HCT116 (cell line): ENCODE measurements at regions not wholly inside any gene's neighbourhood (a gene's known extent, or its start where the extent isn't known, plus 50 kb on each side); places are given as distances from the start of the nearest gene placed in this dataset.

ENCODE experiments used
- ATAC-seq: fragments of 200-7000 bp; cut with Tn5 transposase; 2 replicates; pipeline ENCODE4 v1.9.1; 2020; ENCODE audit warnings: mild to moderate bottlenecking, moderate library complexity
- BruUV-seq: library from RNA; stranded (reverse); fragments of 400-500 nt; replicated peaks from 2 replicates; lab custom pipeline; 2021; lab: Mats Ljungman, UMichigan
- CTCF ChIA-PET: fragments of 300-600 bp; sonication (Branson Sonifier 250); formaldehyde crosslinking; loops from one replicate; lab custom pipeline; 2021; ENCODE audit warnings: antibody characterized with exemption; lab: Charles Lee
- POLR2A ChIA-PET: fragments of 300-600, 350-600 bp; sonication (Branson Sonifier 250); formaldehyde crosslinking; loops from one replicate; lab custom pipeline; 2021; ENCODE audit warnings: antibody characterized with exemption; lab: Charles Lee
- RAD21 ChIA-PET, 2 experiments: fragments of 300-600 bp; sonication (Branson Sonifier 250); formaldehyde crosslinking; loops; one replicate each; lab custom pipeline; 2023; ENCODE audit warnings: low total read pairs in 2 of 2; ENCODE audit not compliant: uncharacterized antibody in 2 of 2, unreplicated experiment in 2 of 2, low non-redundant PET in 1 of 2; lab: Charles Lee
- DNase-seq: peaks from one replicate; pipeline ENCODE4 v3.0.0-alpha.2; 2010; ENCODE audit warnings: low read depth, low spot score
- H2AFZ ChIP-seq: fragments of 200-600 bp; shearing (Covaris generic), sonication (generic); 2 replicates; pipeline ENCODE4 v1.6.1; 2017; ENCODE audit warnings: low read depth, mixed run types, mixed read lengths, antibody characterized with exemption, low read length; ENCODE audit not compliant: poor library complexity, severe bottlenecking
- H3K27ac ChIP-seq: 2 replicates; pipeline ENCODE4 v1.5.1; 2012; ENCODE audit warnings: low read depth, low read length
- H3K27me3 ChIP-seq: fragments of 200-600 bp; sonication (generic); 2 replicates; pipeline ENCODE4 v1.6.1; 2016; ENCODE audit warnings: mixed run types, low read length, mixed read lengths; ENCODE audit not compliant: insufficient read depth
- H3K36me3 ChIP-seq, 2 experiments: fragments of 200-500 bp in 1 of 2; fragments of 200-600 bp in 1 of 2; sonication (Bioruptor generic) in 1 of 2; sonication (generic) in 1 of 2; 2 replicates each; pipeline versions ENCODE4 v1.5.1 to v1.6.1; 2014 to 2016; ENCODE audit warnings: low read length in 2 of 2, inconsistent platforms in 1 of 2, mixed read lengths in 1 of 2, mixed run types in 1 of 2; ENCODE audit not compliant: insufficient read depth in 2 of 2, control insufficient read depth in 1 of 2
- H3K4me1 ChIP-seq, 2 experiments: fragments of 200-600 bp in 1 of 2; sonication (generic) in 1 of 2; 2 replicates each; pipeline versions ENCODE4 v1.5.1 to v1.6.1; 2012 to 2017; ENCODE audit warnings: low read length in 2 of 2, inconsistent platforms in 1 of 2, mild to moderate bottlenecking in 1 of 2, mixed read lengths in 1 of 2, mixed run types in 1 of 2, moderate library complexity in 1 of 2; ENCODE audit not compliant: insufficient read depth in 2 of 2, control insufficient read depth in 1 of 2
- H3K4me2 ChIP-seq: fragments of 200-600 bp; sonication (generic); 2 replicates; pipeline ENCODE4 v1.6.1; 2017; ENCODE audit warnings: mixed run types, low read length, mixed read lengths
- H3K4me3 ChIP-seq, 2 experiments: fragments of 200-600 bp in 1 of 2; sonication (generic) in 1 of 2; replicated peaks in 1 of 2; 2 replicates each; pipeline ENCODE4 v1.5.1; 2011 to 2016; ENCODE audit warnings: low read length in 2 of 2, control low read depth in 1 of 2, low read depth in 1 of 2, mild to moderate bottlenecking in 1 of 2, mixed read lengths in 1 of 2, mixed run types in 1 of 2
- H3K79me2 ChIP-seq: fragments of 200-600 bp; sonication (generic); 2 replicates; pipeline ENCODE4 v1.6.1; 2017; ENCODE audit warnings: mild to moderate bottlenecking, mixed run types, low read length, moderate library complexity, mixed read lengths; ENCODE audit not compliant: insufficient read depth
- H3K9ac ChIP-seq: fragments of 200-600 bp; sonication (generic); 2 replicates; pipeline ENCODE4 v1.6.1; 2016; ENCODE audit warnings: low read length, mixed read lengths
- H3K9me2 ChIP-seq: fragments of 200-600 bp; sonication (generic), shearing (Covaris generic); 2 replicates; pipeline ENCODE4 v1.6.1; 2017; ENCODE audit warnings: mixed run types, mild to moderate bottlenecking, moderate library complexity; ENCODE audit not compliant: insufficient read depth
- H3K9me3 ChIP-seq, 2 experiments: fragments of 200-500 bp in 1 of 2; fragments of 200-600 bp in 1 of 2; sonication (Bioruptor generic) in 1 of 2; sonication (generic) in 1 of 2; 2 replicates each; pipeline ENCODE4 v1.6.1; 2014 to 2017; ENCODE audit warnings: low read length in 2 of 2, mixed read lengths in 2 of 2, inconsistent platforms in 1 of 2, low read depth in 1 of 2, mild to moderate bottlenecking in 1 of 2, mixed run types in 1 of 2, moderate library complexity in 1 of 2; ENCODE audit not compliant: control insufficient read depth in 1 of 2, insufficient read depth in 1 of 2
- H4K20me1 ChIP-seq: fragments of 200-600 bp; sonication (generic), shearing (Covaris generic); 2 replicates; pipeline ENCODE4 v1.6.1; 2017; ENCODE audit warnings: mixed run types, mild to moderate bottlenecking, moderate library complexity; ENCODE audit not compliant: insufficient read depth
- ELF1 ChIP-seq: IDR thresholded peaks from 2 replicates; pipeline ENCODE4 v1.6.1; 2012; ENCODE audit warnings: low read depth, borderline replicate concordance
- EZH2phosphoT487 ChIP-seq: fragments of 200-600 bp; IDR thresholded peaks from 2 replicates; pipeline ENCODE4 v1.6.1; 2018; ENCODE audit warnings: antibody characterized with exemption, borderline replicate concordance
- MAX ChIP-seq: IDR thresholded peaks from 2 replicates; pipeline ENCODE4 v1.6.1; 2012
- POLR2A ChIP-seq: IDR thresholded peaks from 2 replicates; pipeline ENCODE4 v1.7.0; 2011; ENCODE audit warnings: borderline replicate concordance; ENCODE audit not compliant: insufficient read depth, insufficient read length; ENCODE audit errors: extremely low read depth
- SRF ChIP-seq: IDR thresholded peaks from 2 replicates; pipeline ENCODE4 v1.6.1; 2012; ENCODE audit warnings: low read depth
- TCF7L2 ChIP-seq: IDR thresholded peaks from 2 replicates; pipeline ENCODE4 v1.7.0; 2011; ENCODE audit warnings: borderline replicate concordance, inconsistent platforms; ENCODE audit not compliant: insufficient read depth, insufficient read length; ENCODE audit errors: extremely low read depth
- YY1 ChIP-seq: IDR thresholded peaks from 2 replicates; pipeline ENCODE4 v1.6.1; 2011; ENCODE audit warnings: low read length, low read depth, moderate library complexity, mild to moderate bottlenecking; ENCODE audit not compliant: insufficient replicate concordance; ENCODE audit errors: extremely low read depth
- intact Hi-C: fragments of 100-400 bp; cut with micrococcal nuclease; formaldehyde crosslinking; loops from 2 replicates; pipeline ENCODE4 v1.10.0; 2022
- TF ChIP-seq, protein P1 (sequence below): IDR thresholded peaks from 2 replicates; pipeline ENCODE4 v1.6.1; 2011; ENCODE audit warnings: mild to moderate bottlenecking, low read length, moderate library complexity; ENCODE audit not compliant: insufficient replicate concordance; ENCODE audit errors: extremely low read depth
- TF ChIP-seq, protein P2 (sequence below): IDR thresholded peaks from 2 replicates; pipeline ENCODE4 v1.6.1; 2012
- TF ChIP-seq, protein P3 (sequence below): IDR thresholded peaks from 2 replicates; pipeline ENCODE4 v1.6.1; 2012; ENCODE audit warnings: low read depth

GRCh38 chrX:78527263-78527662 is 131.9 kb downstream of the RTL3 start:
- intact Hi-C loops: no loop called here
- RAD21 ChIA-PET: no interaction called here
- no peaks in the 10 kb centered on the region for H3K36me3 ChIP-seq
- BruUV-seq: no TSS peak
- no peaks in the 10 kb centered on the region for H3K9me3 ChIP-seq
- H2AFZ ChIP-seq: no peak overlapping the region
- H3K79me2 ChIP-seq: no peaks in the 10 kb centered on the region
- TF ChIP-seq, protein P1, sequence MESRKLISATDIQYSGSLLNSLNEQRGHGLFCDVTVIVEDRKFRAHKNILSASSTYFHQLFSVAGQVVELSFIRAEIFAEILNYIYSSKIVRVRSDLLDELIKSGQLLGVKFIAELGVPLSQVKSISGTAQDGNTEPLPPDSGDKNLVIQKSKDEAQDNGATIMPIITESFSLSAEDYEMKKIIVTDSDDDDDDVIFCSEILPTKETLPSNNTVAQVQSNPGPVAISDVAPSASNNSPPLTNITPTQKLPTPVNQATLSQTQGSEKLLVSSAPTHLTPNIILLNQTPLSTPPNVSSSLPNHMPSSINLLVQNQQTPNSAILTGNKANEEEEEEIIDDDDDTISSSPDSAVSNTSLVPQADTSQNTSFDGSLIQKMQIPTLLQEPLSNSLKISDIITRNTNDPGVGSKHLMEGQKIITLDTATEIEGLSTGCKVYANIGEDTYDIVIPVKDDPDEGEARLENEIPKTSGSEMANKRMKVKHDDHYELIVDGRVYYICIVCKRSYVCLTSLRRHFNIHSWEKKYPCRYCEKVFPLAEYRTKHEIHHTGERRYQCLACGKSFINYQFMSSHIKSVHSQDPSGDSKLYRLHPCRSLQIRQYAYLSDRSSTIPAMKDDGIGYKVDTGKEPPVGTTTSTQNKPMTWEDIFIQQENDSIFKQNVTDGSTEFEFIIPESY: no peak
- no peak for TF ChIP-seq MAX
- no peak for TF ChIP-seq SRF
- TF ChIP-seq, protein P2, sequence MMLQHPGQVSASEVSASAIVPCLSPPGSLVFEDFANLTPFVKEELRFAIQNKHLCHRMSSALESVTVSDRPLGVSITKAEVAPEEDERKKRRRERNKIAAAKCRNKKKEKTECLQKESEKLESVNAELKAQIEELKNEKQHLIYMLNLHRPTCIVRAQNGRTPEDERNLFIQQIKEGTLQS: no peak
- TF ChIP-seq EZH2phosphoT487: no peak
- TF ChIP-seq, protein P3, sequence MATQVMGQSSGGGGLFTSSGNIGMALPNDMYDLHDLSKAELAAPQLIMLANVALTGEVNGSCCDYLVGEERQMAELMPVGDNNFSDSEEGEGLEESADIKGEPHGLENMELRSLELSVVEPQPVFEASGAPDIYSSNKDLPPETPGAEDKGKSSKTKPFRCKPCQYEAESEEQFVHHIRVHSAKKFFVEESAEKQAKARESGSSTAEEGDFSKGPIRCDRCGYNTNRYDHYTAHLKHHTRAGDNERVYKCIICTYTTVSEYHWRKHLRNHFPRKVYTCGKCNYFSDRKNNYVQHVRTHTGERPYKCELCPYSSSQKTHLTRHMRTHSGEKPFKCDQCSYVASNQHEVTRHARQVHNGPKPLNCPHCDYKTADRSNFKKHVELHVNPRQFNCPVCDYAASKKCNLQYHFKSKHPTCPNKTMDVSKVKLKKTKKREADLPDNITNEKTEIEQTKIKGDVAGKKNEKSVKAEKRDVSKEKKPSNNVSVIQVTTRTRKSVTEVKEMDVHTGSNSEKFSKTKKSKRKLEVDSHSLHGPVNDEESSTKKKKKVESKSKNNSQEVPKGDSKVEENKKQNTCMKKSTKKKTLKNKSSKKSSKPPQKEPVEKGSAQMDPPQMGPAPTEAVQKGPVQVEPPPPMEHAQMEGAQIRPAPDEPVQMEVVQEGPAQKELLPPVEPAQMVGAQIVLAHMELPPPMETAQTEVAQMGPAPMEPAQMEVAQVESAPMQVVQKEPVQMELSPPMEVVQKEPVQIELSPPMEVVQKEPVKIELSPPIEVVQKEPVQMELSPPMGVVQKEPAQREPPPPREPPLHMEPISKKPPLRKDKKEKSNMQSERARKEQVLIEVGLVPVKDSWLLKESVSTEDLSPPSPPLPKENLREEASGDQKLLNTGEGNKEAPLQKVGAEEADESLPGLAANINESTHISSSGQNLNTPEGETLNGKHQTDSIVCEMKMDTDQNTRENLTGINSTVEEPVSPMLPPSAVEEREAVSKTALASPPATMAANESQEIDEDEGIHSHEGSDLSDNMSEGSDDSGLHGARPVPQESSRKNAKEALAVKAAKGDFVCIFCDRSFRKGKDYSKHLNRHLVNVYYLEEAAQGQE: no peak
- no peak for TF ChIP-seq POLR2A
- TF ChIP-seq TCF7L2: no peak
- no peak for TF ChIP-seq ELF1
- TF ChIP-seq YY1: no peak
- no peak for DNase-seq
- no peaks in the 10 kb centered on the region for H3K27me3 ChIP-seq
- no peak for ATAC-seq
- no peak overlapping the region for H3K4me3 ChIP-seq
- no peaks in the 10 kb centered on the region for H4K20me1 ChIP-seq
- no peaks in the 10 kb centered on the region for H3K4me1 ChIP-seq
- CTCF ChIA-PET: no interaction called here
- no peak overlapping the region for H3K27ac ChIP-seq
- no peak overlapping the region for H3K4me2 ChIP-seq
- POLR2A ChIA-PET: no interaction called here
- no peak overlapping the region for H3K9ac ChIP-seq
- no peaks in the 10 kb centered on the region for H3K9me2 ChIP-seq
